NCI-H460 (cell line): ENCODE measurements at regions not wholly inside any gene's neighbourhood (a gene's known extent, or its start where the extent isn't known, plus 50 kb on each side); places are given as distances from the start of the nearest gene placed in this dataset.
"Not testable (repeated sequence)": the region's sequence is repeated elsewhere in the genome, so short reads cannot be mapped to it uniquely, and the experiment has no call there.

Experiments
- DNase-seq: peaks from one replicate; pipeline ENCODE4 v3.0.0-alpha.2; 2016; ENCODE audit warnings: low read depth; ENCODE audit errors: extremely low read depth

DNA sequence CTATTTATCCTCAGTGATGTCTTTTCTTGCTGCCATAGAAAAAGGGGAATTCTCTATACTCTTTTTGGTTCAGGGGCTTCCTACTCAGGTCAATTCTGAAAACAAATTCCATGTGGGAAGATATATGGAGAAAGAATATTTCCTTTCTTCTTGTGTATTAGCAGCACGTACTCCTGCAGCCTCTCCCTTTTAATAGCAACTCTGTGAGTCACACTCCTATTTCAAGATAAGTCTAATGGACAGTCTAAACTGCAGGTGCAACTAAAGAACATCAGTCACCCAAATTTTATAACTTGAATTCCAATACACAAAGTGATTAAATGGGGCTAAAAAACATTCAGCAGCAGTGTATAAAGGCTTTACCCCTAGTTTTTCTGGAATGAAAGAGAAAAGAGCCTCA lies 942.2 kb downstream of the CNTNAP5 start:
- DNase-seq: no peak

DNA sequence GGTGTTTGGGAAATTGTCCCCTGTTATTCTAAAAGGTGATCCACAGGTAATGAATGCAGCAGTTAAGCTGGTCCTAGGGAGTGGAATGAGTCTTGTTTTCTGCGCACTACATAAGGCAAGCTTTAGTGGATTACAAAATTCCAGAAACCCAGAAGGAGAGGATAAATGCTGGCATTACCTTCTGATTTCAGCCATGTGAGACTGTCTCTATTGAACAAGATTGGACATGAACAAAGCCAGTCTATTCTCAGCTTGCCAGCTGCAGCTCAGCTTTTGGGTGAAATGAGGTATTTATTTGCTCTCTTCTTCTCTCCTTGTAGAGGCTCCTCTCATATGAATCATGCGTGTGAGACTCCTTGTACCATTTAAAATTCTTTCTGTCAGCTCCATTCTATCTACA lies 944.9 kb downstream of the CNTNAP5 start:
- no peak for DNase-seq

DNA sequence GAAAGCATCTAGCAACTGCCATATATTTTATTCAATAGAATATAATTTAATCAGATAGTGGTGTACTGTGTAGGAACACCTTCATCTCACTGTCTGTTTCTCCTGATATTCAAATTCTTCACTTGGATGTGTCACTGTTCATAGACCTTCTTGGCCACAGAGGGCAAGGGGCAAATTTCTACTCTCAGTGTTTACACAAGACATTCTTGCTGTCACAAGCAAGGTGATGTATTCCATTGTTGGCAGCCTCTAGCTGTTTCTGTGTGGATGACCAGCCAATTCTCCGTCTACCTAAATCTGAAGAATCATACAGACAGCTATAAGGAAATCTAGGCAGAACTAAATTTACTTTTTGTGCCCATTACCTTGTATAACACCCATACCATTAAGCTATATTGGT lies 948.3 kb downstream of the CNTNAP5 start:
- DNase-seq: no peak

DNA sequence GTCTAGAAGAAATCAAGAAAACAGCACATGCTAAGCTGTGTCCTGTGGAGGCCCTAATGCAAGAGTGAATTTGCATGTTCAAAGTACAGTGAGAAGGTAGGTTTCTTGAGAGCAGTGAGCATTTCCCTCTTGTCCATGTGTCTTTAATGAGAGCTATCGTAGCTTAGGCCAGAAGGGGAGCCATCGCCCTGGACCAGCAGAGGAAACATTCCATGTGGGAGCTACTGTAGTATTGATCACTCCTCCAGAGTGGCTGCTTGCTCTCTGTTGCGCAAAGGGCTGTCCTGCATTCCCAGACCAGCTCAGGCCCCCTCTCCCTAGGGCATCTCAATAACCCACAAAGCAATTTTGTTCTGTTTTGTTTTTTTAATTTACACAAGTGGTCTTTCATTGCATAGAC lies 950.1 kb downstream of the CNTNAP5 start:
- DNase-seq: no peak

DNA sequence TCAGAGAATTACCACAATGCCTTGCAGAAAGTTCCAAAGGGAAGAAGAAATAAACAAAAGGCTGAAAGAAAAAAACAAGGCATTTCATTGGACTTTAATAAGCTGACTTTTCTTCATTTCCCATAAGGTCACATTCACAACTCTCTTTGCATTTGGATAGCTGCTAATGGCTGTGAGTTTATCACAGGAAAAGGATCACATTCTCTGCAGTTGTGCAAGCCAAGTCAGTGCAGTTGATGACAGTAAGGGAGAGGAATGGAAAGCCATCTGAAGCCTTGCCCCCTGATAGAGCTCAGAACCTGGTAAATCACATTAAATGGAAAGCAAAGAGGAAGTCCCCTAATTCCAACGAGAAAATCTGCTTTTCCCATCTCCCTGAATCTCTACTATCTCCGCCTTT lies 950.6 kb downstream of the CNTNAP5 start:
- no peak for DNase-seq

DNA sequence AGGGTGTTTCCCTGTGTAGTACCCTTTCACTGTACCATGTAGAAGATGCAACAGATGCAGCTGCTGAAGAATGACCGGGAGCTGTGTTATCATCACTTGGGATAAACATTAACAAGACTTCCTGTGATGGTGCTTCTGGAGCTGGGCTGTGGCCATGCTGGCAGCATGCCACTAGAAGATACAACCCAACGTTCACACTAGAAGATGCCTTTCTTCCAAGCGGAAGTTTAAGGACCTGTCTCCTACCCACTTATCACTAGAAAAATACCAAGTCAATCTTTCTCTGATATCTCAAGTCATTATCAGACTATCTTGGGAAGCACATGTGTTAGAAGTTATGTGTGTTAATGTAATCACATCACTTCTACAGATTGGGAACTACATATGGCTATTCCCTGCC lies 953.5 kb downstream of the CNTNAP5 start:
- DNase-seq: no peak

DNA sequence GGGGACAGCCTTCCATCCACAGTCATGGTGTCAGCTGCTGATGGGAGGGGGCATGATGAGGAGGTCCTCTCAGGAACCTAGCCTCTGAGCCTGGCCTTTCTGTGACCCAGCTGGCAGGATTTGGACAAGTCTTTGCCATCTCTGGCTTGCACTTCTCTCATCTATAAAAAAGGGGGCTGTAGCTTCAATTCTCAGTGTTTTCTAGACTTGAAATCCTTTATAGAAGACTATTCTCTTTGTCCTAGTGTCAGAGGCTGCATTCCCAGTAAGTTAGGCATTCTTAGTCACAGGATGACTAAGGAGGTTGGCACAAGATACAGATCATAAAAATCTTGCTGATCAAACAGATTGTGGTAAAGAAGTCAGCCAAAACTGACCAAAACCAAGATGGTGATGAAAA lies 958.5 kb downstream of the CNTNAP5 start:
- peak; percentile 29 for DNase-seq

DNA sequence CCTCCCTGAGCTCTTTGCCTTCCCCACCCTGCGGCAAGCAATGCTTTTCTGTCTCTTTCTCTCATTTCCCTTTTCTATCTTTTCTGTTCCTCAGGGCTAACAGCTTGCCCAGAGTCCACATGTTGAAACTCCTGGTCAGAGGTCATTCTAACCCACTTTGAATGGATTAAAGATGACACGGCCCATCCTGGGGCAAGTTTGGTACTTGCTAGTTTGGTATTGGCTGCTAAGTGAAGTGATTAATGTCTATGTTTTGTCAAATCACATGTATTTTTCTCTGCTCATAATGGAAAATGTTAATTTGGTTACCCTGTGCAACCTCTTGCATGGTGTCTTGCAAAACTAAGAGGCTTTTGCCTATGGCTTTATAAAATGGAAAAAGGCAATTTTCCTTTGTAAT lies 960.2 kb downstream of the CNTNAP5 start:
- DNase-seq: no peak

DNA sequence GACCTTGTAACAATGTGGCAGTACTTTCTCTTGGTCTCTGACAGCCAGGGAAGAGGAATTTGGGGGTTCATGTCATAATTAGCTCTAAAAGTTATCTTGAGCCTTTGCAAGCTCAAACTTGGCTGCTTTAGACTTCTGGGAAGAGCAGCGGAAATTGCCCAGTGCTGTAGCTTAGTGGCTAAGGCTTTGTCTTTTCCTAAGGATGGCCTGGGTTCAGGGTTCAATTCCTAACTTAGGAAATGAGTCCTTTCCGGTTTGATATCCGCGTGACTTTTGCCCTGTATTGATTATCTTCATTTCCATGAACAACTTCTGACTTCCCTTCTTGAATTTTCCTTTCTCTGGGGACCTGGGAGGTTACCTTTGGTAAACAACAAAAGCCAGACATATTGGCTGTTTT lies 961.0 kb downstream of the CNTNAP5 start:
- DNase-seq: no peak

DNA sequence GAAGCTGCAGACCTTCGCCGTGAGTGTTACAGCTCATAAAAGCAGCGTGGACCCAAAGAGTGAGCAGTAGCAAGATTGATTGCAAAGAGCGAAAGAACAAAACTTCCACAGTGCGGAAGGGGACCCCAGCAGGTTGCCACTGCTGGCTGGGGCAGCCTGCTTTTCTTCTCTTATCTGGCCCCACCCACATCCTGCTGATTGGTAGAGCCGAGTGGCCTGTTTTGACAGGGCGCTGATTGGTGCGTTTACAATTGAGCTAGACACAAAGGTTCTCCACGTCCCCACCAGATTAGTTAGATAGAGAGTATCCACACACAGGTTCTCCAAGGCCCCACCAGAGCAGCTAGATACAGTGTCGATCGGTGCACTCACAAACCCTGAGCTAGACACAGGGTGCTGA lies 961.8 kb downstream of the CNTNAP5 start:
- DNase-seq: not testable (repeated sequence)

DNA sequence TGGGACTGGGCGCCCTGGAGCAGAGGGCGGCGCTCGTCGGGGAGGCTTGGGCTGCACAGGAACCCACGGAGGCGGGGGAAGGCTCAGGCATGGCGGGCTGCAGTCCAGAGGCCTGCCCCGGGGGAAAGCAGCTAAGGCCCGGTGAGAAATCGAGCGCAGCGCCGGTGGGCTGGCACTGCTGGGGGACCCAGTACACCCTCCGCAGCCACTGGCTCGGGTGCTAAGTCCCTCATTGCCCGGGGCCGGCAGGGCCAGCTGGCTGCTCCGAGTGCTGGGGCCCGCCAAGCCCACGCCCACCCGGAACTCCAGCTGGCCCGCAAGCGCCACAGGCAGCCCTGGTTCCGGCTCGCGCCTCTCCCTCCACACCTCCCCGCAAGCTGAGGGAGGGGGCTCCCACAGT lies 962.3 kb downstream of the CNTNAP5 start:
- not testable (repeated sequence) for DNase-seq

DNA sequence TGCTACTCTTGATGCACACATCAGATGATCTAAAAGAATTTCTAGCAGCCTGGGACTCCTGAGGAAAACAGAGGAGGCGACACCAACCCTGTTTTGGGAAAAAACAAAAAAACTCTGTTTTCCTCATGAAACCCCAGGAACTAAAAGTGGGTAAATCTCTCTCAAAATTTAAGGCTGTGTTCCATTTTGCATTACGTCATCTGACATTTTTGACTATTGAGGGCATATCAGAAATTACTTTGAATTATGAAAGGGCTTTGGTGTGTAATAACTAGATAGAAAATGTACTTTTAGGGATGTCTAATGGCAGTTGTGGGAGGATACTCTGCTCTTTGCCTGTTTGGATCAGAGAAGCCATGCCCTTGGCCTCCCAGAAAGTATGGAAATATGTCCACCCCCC lies 963.0 kb downstream of the CNTNAP5 start:
- no peak for DNase-seq

DNA sequence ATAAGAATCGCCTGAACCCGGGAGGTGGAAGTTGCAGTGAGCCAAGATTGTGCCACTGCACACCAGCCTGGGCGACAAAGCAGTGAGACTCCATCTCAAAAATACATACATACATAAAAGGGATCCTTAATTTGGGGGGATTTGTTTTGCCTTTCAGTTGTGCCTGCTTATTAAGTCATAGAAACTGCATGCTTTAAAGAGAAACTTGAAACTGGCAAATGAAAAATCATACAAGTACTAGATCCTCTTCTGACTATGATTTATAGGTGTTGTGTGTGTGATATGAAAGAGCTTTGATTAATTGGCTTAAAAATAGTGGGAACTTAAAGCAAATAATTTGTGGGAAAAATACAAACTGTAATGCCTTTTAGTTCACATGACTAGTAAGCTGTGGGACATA lies 963.7 kb downstream of the CNTNAP5 start:
- no peak for DNase-seq

DNA sequence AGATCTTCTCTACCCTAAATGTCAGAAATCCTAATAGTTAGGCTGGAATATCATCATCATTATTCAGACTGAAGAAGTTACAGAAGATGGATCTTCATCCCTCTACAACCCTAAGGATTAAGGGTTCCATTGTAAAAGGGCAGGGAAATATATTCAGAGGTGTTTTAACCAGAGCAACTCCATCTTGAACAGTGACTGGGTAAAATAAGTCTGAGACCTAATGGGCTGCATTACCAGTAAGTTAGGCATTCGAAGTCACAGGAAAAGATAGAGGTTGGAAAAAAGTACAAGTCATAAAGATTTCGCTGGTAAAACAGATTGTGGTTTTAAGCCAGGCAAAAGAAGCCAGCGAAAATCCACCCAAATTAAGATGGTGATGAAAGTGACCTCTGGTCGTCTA lies 968.7 kb downstream of the CNTNAP5 start:
- no peak for DNase-seq

DNA sequence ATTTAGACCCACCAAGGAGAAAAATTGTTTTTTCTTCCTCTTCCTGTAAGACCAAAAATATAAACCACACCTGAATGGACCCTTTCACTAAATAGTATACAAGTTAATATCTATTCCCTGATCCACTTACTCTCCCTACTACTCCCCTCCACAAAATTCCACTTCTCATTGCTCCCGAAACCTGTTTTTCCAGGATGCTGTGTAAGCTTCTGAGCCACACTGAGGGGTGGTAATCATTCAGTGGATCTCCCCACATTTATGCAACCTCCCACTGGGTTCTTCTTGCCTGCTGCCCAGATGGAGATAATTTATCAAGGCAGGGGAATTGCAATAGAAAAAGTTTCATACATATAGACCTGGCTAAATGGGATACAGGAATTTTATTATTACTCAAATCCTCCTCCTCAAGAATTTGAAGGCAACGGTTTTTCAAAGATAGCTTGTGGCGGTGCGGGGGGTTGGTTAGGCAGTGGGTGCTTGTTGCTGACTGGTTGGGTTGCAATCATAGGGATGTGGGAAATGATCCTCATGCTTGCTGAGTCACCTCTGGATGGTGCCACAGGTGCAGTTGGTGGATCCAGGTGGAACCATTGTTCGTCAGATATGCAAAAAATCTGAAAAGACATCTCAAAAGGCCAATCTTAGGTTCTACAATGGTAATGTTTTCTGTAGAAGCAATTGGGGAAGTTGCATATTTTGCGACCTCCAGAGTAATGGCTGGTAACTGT lies 970.3 kb downstream of the CNTNAP5 start:
- DNase-seq: no peak

DNA sequence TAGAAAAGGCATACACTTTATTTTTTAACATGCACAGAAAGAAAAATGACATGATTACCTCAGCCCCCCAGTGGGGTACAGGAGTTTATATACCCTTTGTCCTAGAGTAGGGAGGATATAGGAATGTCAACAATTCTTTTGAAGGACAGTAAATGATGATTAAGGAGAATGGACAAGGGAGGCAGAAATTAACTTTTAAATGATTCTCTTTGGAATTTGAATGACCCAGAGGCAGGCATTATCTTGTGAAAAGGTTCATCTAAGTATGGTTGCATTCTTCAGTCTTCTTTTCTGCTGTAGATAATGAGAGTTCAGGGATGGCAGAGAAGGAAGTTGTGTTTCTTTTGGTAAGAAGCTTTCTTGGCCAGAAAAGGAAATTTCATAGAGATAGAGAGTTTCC lies 971.3 kb downstream of the CNTNAP5 start:
- DNase-seq: no peak

DNA sequence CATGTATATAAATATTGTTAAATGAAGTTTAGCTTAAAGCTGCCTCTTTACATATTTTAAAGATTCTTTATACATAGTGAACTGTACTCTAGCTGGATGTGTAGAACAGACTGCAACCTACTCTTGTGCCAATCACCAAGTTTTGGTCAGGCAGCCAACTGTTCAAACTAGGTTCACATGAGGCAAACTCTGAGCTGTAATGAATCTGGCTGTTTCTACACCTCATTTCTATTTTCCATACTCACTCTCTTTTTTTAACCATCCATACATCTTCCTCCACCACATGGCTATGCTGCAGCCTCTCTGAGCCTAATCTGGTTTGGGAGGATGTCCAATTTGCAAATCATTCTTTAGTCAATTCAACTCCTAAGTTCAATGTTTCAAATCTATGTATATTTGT lies 974.8 kb downstream of the CNTNAP5 start:
- DNase-seq: no peak

DNA sequence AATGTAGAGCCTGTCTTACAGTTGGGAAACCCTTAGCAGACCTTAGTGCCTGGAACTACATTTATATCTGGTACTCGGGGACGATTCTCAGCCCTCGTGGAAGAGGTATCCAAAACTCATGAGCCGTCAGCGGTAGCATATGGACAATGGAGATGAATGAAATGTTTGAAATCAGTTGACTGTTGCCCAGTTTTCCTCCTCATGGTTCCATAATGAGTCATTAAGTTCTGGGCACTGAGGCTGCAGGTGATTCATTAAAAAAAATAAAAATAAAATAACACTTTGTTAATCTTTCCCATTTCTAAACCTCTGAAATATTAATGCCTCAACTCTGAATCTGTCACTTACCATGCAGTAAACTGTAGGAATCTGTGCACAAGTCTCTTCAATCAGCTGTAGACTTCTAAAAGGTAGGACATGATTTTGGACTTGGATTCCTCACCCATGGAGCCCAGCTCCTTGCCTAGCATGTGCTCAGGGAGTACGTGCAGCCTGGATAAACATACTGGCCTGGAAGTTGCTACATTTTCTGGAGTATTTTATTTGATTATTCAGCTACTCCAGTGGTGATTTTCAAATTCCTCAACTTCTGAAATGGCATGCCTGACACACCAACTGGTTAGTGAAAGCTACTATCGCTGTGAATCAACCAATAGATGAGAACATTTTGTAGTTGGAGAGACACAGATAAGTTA lies 979.2 kb downstream of the CNTNAP5 start:
- no peak for DNase-seq

DNA sequence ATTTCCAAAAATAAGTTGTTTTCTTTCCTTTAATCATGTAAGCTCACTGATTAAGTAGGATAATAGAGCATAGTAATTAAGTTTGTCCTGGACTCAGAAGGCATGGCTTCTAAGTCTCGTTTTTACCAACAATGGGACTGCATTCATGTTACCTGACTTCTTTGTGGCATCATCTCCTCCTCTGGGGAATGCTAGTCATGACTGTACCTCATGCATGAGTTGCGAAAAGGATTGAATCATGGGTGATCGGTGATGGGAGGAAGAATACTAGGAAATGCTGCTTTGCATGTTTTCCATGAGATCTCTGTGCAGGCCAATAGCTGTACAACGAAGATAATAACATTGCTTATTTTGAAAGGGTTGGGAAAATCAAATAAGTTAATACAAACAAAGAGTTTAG lies 981.6 kb downstream of the CNTNAP5 start:
- DNase-seq: no peak

DNA sequence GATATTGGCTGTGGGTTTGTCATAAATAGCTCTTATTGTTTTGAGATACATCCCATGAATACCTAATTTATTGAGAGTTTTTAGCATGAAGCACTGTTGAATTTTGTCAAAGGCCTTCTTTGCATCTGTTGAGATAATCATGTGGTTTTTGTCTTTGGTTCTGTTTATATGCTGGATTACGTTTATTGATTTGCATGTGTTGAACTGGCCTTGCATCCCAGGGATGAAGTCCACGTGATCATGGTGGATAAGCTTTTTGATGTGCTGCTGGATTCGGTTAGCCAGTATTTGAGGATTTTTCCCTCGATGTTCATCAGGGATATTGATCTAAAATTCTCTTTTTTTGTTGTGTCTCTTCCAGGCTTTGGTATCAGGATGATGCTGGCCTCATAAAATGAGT lies 1003.6 kb downstream of the CNTNAP5 start:
- not testable (repeated sequence) for DNase-seq

DNA sequence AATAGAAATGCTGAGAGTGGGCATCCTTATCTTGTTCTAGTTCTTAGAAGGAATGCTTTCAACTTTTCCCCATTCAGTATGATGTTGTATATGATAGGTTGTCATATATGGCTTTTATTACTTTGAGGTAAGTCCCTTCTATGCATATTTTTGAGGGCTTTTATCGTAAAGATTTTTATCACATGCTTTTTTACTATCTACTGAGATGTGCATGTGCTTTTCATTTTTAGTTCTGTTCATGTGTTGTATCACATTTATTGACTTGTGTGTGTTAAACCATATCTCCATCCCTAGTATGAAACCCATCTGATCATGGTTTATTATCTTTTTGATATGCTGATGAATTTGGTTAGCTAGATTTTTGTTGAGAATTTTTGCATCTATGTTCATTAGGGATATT lies 1008.8 kb downstream of the CNTNAP5 start:
- DNase-seq: no peak

DNA sequence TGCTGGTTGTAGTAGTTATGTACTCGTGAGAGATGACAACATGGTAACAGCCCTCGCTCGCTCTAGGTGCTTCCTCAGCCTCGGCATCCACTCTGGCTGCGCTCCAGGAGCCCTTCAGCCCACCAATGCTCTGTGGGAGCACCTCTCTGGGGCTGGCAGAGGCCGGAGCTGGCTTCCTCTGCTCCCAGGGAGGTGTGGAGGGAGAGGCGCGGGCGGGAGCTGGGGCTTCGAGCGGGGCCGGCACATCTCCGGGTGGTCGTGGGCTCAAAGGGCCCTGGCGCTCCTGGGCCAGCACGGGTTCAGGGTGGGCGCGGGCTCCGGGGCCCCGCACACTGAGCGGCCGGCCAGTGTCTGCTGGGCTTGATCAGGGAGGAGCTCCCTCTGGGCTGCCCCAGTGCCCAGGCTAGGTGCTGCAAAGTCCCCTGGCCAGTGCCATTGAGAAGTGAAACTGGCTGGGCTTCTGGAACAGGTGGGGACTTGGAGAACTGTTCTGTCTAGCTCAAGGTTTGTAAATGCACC lies 1012.1 kb downstream of the CNTNAP5 start:
- no peak for DNase-seq
